ENCODE measurements at regions not wholly inside any gene's neighbourhood (a gene's known extent, or its start where the extent isn't known, plus 50 kb on each side); places are given as distances from the start of the nearest gene placed in this dataset.

GRCh38 chr6:19289457-19289856 is 547.7 kb upstream of the ID4 start:
- TF ChIP-seq CTCF (IDR thresholded peaks at IDR 0.05) (no peak), POLR2A (IDR thresholded peaks at IDR 0.05) (no peak)
